K562 (cell line): ENCODE measurements at regions not wholly inside any gene's neighbourhood (a gene's known extent, or its start where the extent isn't known, plus 50 kb on each side); places are given as distances from the start of the nearest gene placed in this dataset.

Experiments used
- ATAC-seq: fragments of 200-7000 bp; cut with Tn5 transposase; 3 replicates; pipeline ENCODE4 v1.9.1; 2020; ENCODE audit warnings: moderate library complexity
- BruUV-seq: library from RNA; stranded (reverse); fragments of 400-500 nt; replicated peaks from 2 replicates; lab custom pipeline; 2021; lab: Mats Ljungman, UMichigan
- CTCF ChIA-PET: fragments of 300-600 bp; formaldehyde crosslinking; extraction: SDS; loops from one replicate; lab custom pipeline; 2021; ENCODE audit warnings: low intra/inter-chr PET ratio; lab: Yijun Ruan, JAX
- POLR2A ChIA-PET: fragments of 300-600, 350-650 bp; sonication (Branson Sonifier 250); formaldehyde crosslinking; extraction: SDS; loops from one replicate; lab custom pipeline; 2021; ENCODE audit warnings: antibody characterized with exemption, inconsistent platforms; lab: Yijun Ruan, JAX
- DNase-seq, 4 experiments: peaks; one replicate each; pipeline versions ENCODE4 v3.0.0 to v3.0.0-alpha.2; 2011 to 2018; ENCODE audit warnings: low spot score in 3 of 4, mixed read lengths in 3 of 4; ENCODE audit errors: extremely low read depth in 1 of 4
- FAIRE-seq: peaks from 2 replicates; lab custom pipeline; 2011; peaks lifted over from hg19 to GRCh38; lab: Jason Lieb, UNC
- H2AFZ ChIP-seq: 2 replicates; pipeline ENCODE4 v1.6.0; 2011; ENCODE audit warnings: low read depth, low read length, control low read depth, inconsistent platforms
- H3K27ac ChIP-seq: fragments of 200-600 bp; 3 replicates; pipeline ENCODE4 v1.8.0; 2011; ENCODE audit warnings: low read depth, mild to moderate bottlenecking, control low read depth, inconsistent platforms, low read length, moderate library complexity, mixed read lengths; ENCODE audit errors: extremely low read depth
- H3K27me3 ChIP-seq, 2 experiments: fragments of 300-600 bp in 1 of 2; 2 replicates in 1 of 2; 3 replicates in 1 of 2; pipeline versions ENCODE4 v1.6.0 to v1.8.0; 2011; ENCODE audit warnings: inconsistent platforms in 2 of 2, low read length in 2 of 2, mild to moderate bottlenecking in 1 of 2, mixed read lengths in 1 of 2, moderate library complexity in 1 of 2; ENCODE audit not compliant: control insufficient read depth in 2 of 2, insufficient read depth in 2 of 2
- H3K36me3 ChIP-seq: fragments of 300-600 bp; 3 replicates; pipeline ENCODE4 v1.8.0; 2011; ENCODE audit warnings: mild to moderate bottlenecking, low read length, inconsistent platforms; ENCODE audit not compliant: control insufficient read depth, insufficient read depth
- H3K4me1 ChIP-seq, 2 experiments: fragments of 200-600 bp in 1 of 2; replicated peaks in 1 of 2; 2 replicates in 1 of 2; 3 replicates in 1 of 2; pipeline versions ENCODE4 v1.5.1 to v1.8.0; 2011; ENCODE audit warnings: inconsistent platforms in 2 of 2, low read length in 2 of 2, mild to moderate bottlenecking in 1 of 2, mixed read lengths in 1 of 2, moderate library complexity in 1 of 2; ENCODE audit not compliant: control insufficient read depth in 2 of 2, insufficient read depth in 2 of 2
- H3K4me2 ChIP-seq: 2 replicates; pipeline ENCODE4 v1.6.1; 2011; ENCODE audit warnings: low read length, control low read depth, inconsistent platforms, mixed read lengths; ENCODE audit not compliant: insufficient read depth
- H3K4me3 ChIP-seq: fragments of 200-600 bp; sonication (generic), shearing (Covaris generic); 2 replicates; pipeline ENCODE4 v1.5.1; 2016; ENCODE audit warnings: control low read depth, inconsistent platforms
- H3K79me2 ChIP-seq: fragments of 200-600 bp; 3 replicates; pipeline ENCODE4 v1.8.0; 2011; ENCODE audit warnings: low read length, inconsistent platforms; ENCODE audit not compliant: control insufficient read depth, insufficient read depth
- H3K9ac ChIP-seq, 2 experiments: 2 replicates each; pipeline versions ENCODE4 v1.6.0 to v1.6.1; 2011; ENCODE audit warnings: low read depth in 2 of 2, low read length in 2 of 2, control low read depth in 1 of 2, inconsistent platforms in 1 of 2, mild to moderate bottlenecking in 1 of 2, mixed read lengths in 1 of 2; ENCODE audit not compliant: insufficient read depth in 1 of 2
- H3K9me1 ChIP-seq: one replicate; pipeline ENCODE4 v1.6.0; 2011; ENCODE audit warnings: inconsistent platforms, mild to moderate bottlenecking, low read length, moderate library complexity; ENCODE audit not compliant: control insufficient read depth, insufficient read depth
- H3K9me3 ChIP-seq: replicated peaks from 2 replicates; pipeline ENCODE4 v1.5.1; 2011; ENCODE audit warnings: low read depth, low read length, inconsistent platforms; ENCODE audit not compliant: control insufficient read depth, insufficient read depth
- H4K20me1 ChIP-seq: replicated peaks from 2 replicates; pipeline ENCODE4 v1.6.1; 2011; ENCODE audit warnings: low read length, inconsistent platforms, mixed read lengths; ENCODE audit not compliant: control insufficient read depth, insufficient read depth
- CEBPB ChIP-seq: fragments of 450-650 bp; IDR thresholded peaks from 2 replicates; pipeline ENCODE4 v1.6.1; 2016; ENCODE audit warnings: missing genetic modification characterization, missing compliant biosample characterization
- DEAF1 ChIP-seq: fragments of 450-650 bp; formaldehyde crosslinking; IDR thresholded peaks from 2 replicates; pipeline ENCODE4 v1.4.0; 2020; ENCODE audit warnings: mild to moderate bottlenecking, moderate library complexity
- JUND ChIP-seq, 2 experiments: IDR thresholded peaks; 2 replicates in 1 of 2; 3 replicates in 1 of 2; pipeline ENCODE4 v1.6.1; 2011; ENCODE audit warnings: borderline replicate concordance in 2 of 2, low read depth in 2 of 2, low read length in 2 of 2, improper control_type of control experiment in 1 of 2, missing biosample characterization in 1 of 2, missing genetic modification characterization in 1 of 2, missing genetic modification reagents in 1 of 2
- LCOR ChIP-seq: sonication (generic); formaldehyde crosslinking; IDR thresholded peaks from 2 replicates; pipeline ENCODE4 v1.8.0; 2022; ENCODE audit warnings: mild to moderate bottlenecking, missing genetic modification reagents
- MYBL2 ChIP-seq, 2 experiments: fragments of 450-650 bp in 1 of 2; sonication (generic) in 1 of 2; formaldehyde crosslinking in 1 of 2; IDR thresholded peaks; 2 replicates each; pipeline versions ENCODE4 v1.6.1 to v1.8.1; 2017 to 2022; ENCODE audit warnings: borderline replicate concordance in 1 of 2, inconsistent platforms in 1 of 2, low read depth in 1 of 2, mild to moderate bottlenecking in 1 of 2, missing genetic modification reagents in 1 of 2, moderate library complexity in 1 of 2
- NFIC ChIP-seq: fragments of 450-650 bp; IDR thresholded peaks from 2 replicates; pipeline ENCODE4 v1.6.1; 2017; ENCODE audit warnings: mild to moderate bottlenecking, inconsistent platforms
- SIN3B ChIP-seq: fragments of 450-650 bp; IDR thresholded peaks from 2 replicates; pipeline ENCODE4 v1.6.1; 2017; ENCODE audit warnings: low read depth, mild to moderate bottlenecking, moderate library complexity
- ZNF253 ChIP-seq: fragments of 250-450 bp; sonication (Bioruptor Pico); conservative IDR thresholded peaks from 2 replicates; pipeline ENCODE4 v1.6.1; 2021; ENCODE audit warnings: mild to moderate bottlenecking
- ZNF395 ChIP-seq: fragments of 200-800 bp; sonication (Bioruptor generic); IDR thresholded peaks from 2 replicates; pipeline ENCODE4 v1.6.1; 2017; ENCODE audit warnings: missing genetic modification characterization, missing compliant biosample characterization
- ZNF431 ChIP-seq: sonication (generic); formaldehyde crosslinking; IDR thresholded peaks from 2 replicates; pipeline ENCODE4 v1.8.0; 2022; ENCODE audit warnings: mild to moderate bottlenecking, missing genetic modification reagents
- ZNF77 ChIP-seq: fragments of 250-450 bp; sonication (Bioruptor Pico); IDR thresholded peaks from 2 replicates; pipeline ENCODE4 v1.5.0; 2020
- ZNF830 ChIP-seq: fragments of 250-450 bp; sonication (Bioruptor Pico); IDR thresholded peaks from 2 replicates; pipeline ENCODE4 v1.5.0; 2021; ENCODE audit warnings: mild to moderate bottlenecking
- WGBS: fragments of 100-300 bp; shearing (Covaris generic); methylation state at CpG from one replicate; pipeline ENCODE4 v1.1.6; 2016; ENCODE audit warnings: low coverage, mixed read lengths; ENCODE audit not compliant: insufficient coverage; ENCODE audit errors: missing lambda C conversion rate; 5-methylcytosine and 5-hydroxymethylcytosine counted together
- in situ Hi-C: fragments of 300-500 bp; cut with MboI; formaldehyde crosslinking; loops from 4 replicates; pipeline ENCODE4 v1.15.0; 2018; ENCODE audit warnings: inconsistent platforms, mixed read lengths
- intact Hi-C: fragments of 100-400 bp; cut with micrococcal nuclease; formaldehyde crosslinking; loops from 2 replicates; pipeline ENCODE4 v1.14.2; 2022

- TF ChIP-seq DEAF1 (CRISPR knock-in tag) = no peak
- no peak for TF ChIP-seq ZNF830
- TF ChIP-seq ZNF253 = no peak
- TF ChIP-seq JUND (IDR thresholded peaks at IDR 0.05; ENCODE audit: borderline replicate concordance, low read depth, low read length) = no peak
- TF ChIP-seq JUND (tag; IDR thresholded peaks at IDR 0.05; ENCODE audit: borderline replicate concordance, low read depth, low read length) = no peak
Measured at GRCh38 chr18:68461481-68462018, 253.4 kb downstream of the TMX3 start (continued).

GRCh38 chr18:68459968-68460367, 254.9 kb downstream of the TMX3 start:
- Histone ChIP-seq H3K4me2 (no peak overlapping the region), H3K27me3 (no peaks in the 10 kb centered on the region), H4K20me1 (no peaks in the 10 kb centered on the region), H3K4me3 (no peak overlapping the region), H3K9me1 (no peaks in the 10 kb centered on the region), H2AFZ (no peak overlapping the region), H3K36me3 (no peaks in the 10 kb centered on the region), H3K79me2 (no peaks in the 10 kb centered on the region), H3K4me1 (no peaks in the 10 kb centered on the region), H3K9me3 (no peaks in the 10 kb centered on the region), H3K9ac (no peak overlapping the region), H3K27ac (no peak overlapping the region)
- 0% methylated on average over 8 of the region's 12 CpGs for WGBS
- ChIA-PET POLR2A (interaction anchor here (0.5 kb wide), 1 partner anchor 12 kb away, joined by 3 read pairs; no protein-coding TSS in a partner anchor), CTCF (no interaction called here)
- DNase-seq (no peak), ATAC-seq (no peak), FAIRE-seq (no peak)
- in situ Hi-C loops (no loop called here), intact Hi-C loops (no loop called here)
- BruUV-seq = no TSS peak
- TF ChIP-seq ZNF431 (CRISPR knock-in tag) (no peak), CEBPB (tag) (no peak), LCOR (CRISPR knock-in tag) (no peak), ZNF77 (no peak), MYBL2 (IDR thresholded peaks at IDR 0.05; ENCODE audit: low read depth) (no peak), MYBL2 (CRISPR knock-in tag; IDR thresholded peaks at IDR 0.05; ENCODE audit: borderline replicate concordance) (no peak), NFIC (no peak), ZNF395 (CRISPR knock-in tag) (no peak), SIN3B (no peak)
